Suprapubic skin (tissue), 4 donors: ENCODE measurements at regions not wholly inside any gene's neighbourhood (a gene's known extent, or its start where the extent isn't known, plus 50 kb on each side); places are given as distances from the start of the nearest gene placed in this dataset.

Source experiments
- DNase-seq, 2 donors: peaks; one replicate each; pipeline ENCODE4 v3.0.0-alpha.2; 2019; ENCODE audit warnings: low spot score in 2 of 2
- H3K27ac ChIP-seq: fragments of 200-600 bp; sonication (generic); one replicate; pipeline ENCODE4 v1.5.1; 2019
- H3K27me3 ChIP-seq: fragments of 200-600 bp; sonication (generic); one replicate; pipeline ENCODE4 v1.5.1; 2019
- H3K36me3 ChIP-seq: fragments of 200-600 bp; sonication (generic); one replicate; pipeline ENCODE4 v1.5.1; 2019
- H3K4me1 ChIP-seq: fragments of 200-600 bp; sonication (generic); one replicate; pipeline ENCODE4 v1.5.1; 2019
- H3K4me3 ChIP-seq: fragments of 200-600 bp; sonication (generic); one replicate; pipeline ENCODE4 v1.5.1; 2019; ENCODE audit warnings: mild to moderate bottlenecking
- H3K9me3 ChIP-seq: fragments of 200-600 bp; sonication (generic); one replicate; pipeline ENCODE4 v1.5.1; 2019
- EP300 ChIP-seq: sonication (generic); formaldehyde crosslinking; IDR thresholded peaks from one replicate; pipeline ENCODE4 v1.6.1; 2017; ENCODE audit warnings: antibody characterized with exemption
- POLR2A ChIP-seq, 2 donors: fragments of 450-650 bp; IDR thresholded peaks; one replicate each; pipeline ENCODE4 v1.6.1; 2017; ENCODE audit warnings: antibody characterized with exemption in 2 of 2, mild to moderate bottlenecking in 2 of 2, moderate library complexity in 2 of 2
- POLR2AphosphoS5 ChIP-seq, 3 donors: sonication (generic); formaldehyde crosslinking; IDR thresholded peaks; one replicate each; pipeline ENCODE4 v1.6.1; 2017; ENCODE audit warnings: antibody characterized with exemption in 3 of 3
- WGBS: methylation state at CpG from one replicate; pipeline ENCODE4 v1.1.5; 2018; 5-methylcytosine and 5-hydroxymethylcytosine counted together
- TF ChIP-seq, protein P1 (sequence below), 2 donors: fragments of 200-600 bp in 1 of 2; fragments of 450-650 bp in 1 of 2; sonication (generic) in 1 of 2; IDR thresholded peaks; one replicate each; pipeline ENCODE4 v1.5.1; 2016 to 2019; ENCODE audit warnings: antibody characterized with exemption in 2 of 2, mild to moderate bottlenecking in 1 of 2, moderate library complexity in 1 of 2

DNA sequence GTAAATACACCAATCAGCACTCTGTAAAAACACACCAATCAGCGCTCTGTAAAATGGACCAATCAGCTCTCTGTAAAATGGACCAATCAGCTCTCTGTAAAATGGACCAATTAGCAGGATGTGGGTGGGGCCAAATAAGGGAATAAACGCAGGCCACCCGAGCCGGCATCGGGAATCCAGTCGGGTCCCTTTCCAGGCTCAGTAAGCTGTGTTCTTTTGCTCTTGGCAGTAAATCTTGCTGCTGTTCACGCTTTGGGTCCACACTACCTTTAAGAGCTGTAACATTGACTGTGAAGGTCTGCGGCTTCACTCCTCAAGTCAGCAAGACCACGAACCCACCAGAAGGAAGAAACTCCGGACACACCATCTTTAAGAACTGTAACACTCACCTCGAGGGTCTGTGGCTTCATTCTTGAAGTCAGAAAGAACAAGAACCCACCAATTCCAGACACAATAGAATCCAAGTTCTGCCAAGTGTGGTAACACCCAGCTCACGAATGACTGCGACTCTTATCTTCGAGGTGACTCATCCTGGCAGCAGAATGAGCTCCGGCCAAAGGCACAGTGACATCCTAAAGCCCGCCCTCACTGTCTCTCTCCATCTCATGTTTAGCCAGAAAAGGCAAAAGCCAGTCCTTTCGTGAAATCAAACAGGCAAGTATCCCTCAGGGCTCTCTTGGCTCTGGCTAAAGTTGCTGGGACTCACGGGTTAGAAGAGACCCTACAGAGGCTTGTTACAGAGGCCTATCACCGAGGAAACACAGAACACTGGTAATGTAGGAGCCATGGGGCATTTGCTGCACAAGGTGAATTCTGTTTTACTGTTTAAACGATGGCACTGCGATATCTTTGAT lies 155.2 kb downstream of the FAM43A start:
- Histone ChIP-seq H3K4me3 (no peak overlapping the region), H3K27ac (no peak overlapping the region), H3K9me3 (no peaks in the 10 kb centered on the region), H3K4me1 (peaks cover 6% of the 10 kb centered on the region), H3K36me3 (no peaks in the 10 kb centered on the region), H3K27me3 (no peaks in the 10 kb centered on the region)
- WGBS = 72% methylated on average over 21 of the region's 21 CpGs
- no peak for TF ChIP-seq EP300
- no peak for TF ChIP-seq POLR2AphosphoS5 (IDR thresholded peaks at IDR 0.05)
- DNase-seq = no peak

DNA sequence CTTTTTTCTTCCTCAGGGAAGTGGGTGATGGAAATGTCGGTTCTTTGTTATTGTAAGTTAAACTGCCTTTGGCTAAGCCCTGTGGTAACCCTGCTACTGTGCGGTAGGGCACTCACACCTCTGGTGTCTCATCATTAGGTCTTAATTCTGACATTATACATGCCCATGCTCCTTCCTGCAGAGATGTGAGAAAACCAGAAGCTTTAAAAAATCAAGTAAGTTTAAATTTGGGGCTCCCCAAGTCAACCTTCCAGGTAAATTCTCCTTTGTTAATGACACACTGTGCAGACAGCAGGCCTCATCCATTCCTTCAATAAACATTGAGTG lies 155.8 kb downstream of the FAM43A start:
- TF ChIP-seq POLR2A (IDR thresholded peaks at IDR 0.05) = no peak
- no peak for TF ChIP-seq POLR2AphosphoS5 (IDR thresholded peaks at IDR 0.05)
- TF ChIP-seq, protein P1, sequence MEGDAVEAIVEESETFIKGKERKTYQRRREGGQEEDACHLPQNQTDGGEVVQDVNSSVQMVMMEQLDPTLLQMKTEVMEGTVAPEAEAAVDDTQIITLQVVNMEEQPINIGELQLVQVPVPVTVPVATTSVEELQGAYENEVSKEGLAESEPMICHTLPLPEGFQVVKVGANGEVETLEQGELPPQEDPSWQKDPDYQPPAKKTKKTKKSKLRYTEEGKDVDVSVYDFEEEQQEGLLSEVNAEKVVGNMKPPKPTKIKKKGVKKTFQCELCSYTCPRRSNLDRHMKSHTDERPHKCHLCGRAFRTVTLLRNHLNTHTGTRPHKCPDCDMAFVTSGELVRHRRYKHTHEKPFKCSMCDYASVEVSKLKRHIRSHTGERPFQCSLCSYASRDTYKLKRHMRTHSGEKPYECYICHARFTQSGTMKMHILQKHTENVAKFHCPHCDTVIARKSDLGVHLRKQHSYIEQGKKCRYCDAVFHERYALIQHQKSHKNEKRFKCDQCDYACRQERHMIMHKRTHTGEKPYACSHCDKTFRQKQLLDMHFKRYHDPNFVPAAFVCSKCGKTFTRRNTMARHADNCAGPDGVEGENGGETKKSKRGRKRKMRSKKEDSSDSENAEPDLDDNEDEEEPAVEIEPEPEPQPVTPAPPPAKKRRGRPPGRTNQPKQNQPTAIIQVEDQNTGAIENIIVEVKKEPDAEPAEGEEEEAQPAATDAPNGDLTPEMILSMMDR (IDR thresholded peaks at IDR 0.05) = no peak
- no peak for TF ChIP-seq EP300
- no peak overlapping the region for H3K4me3 ChIP-seq
- no peaks in the 10 kb centered on the region for H3K9me3 ChIP-seq
- DNase-seq = no peak
- WGBS = 77% methylated on average over 2 of the region's 2 CpGs
- no peaks in the 10 kb centered on the region for H3K36me3 ChIP-seq
- no peak overlapping the region for H3K27ac ChIP-seq
- H3K4me1 ChIP-seq = peaks cover 6% of the 10 kb centered on the region
- H3K27me3 ChIP-seq = no peaks in the 10 kb centered on the region

DNA sequence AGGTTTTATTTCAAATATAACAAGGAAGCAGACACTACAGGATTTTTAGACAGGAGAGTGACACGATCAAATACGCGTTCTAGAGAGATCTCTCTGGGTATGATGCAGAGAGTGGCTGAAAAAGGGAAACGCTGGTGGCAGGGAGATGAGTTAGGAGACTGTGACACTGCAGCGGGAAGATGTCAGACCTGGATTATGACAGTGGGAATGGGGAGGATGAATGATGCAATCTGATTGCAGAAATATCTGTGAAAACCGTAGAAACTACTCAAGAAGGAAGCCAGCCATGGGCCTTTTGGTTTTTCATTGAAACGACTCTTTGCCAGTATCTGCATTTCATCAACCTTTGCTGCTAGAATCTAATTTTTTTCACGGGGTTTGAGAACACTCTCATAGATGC lies 157.9 kb downstream of the FAM43A start:
- peaks cover 6% of the 10 kb centered on the region for H3K4me1 ChIP-seq
- 80% methylated on average over 8 of the region's 8 CpGs for whole genome bisulfite sequencing
- TF ChIP-seq POLR2A (IDR thresholded peaks at IDR 0.05) (no peak), POLR2AphosphoS5 (IDR thresholded peaks at IDR 0.05) (no peak), EP300 (no peak)
- TF ChIP-seq, protein P1 (IDR thresholded peaks at IDR 0.05) = no peak
- H3K9me3 ChIP-seq = no peaks in the 10 kb centered on the region
- no peak for DNase-seq
- no peaks in the 10 kb centered on the region for H3K36me3 ChIP-seq
- no peak overlapping the region for H3K27ac ChIP-seq
- no peaks in the 10 kb centered on the region for H3K27me3 ChIP-seq
- no peak overlapping the region for H3K4me3 ChIP-seq

DNA sequence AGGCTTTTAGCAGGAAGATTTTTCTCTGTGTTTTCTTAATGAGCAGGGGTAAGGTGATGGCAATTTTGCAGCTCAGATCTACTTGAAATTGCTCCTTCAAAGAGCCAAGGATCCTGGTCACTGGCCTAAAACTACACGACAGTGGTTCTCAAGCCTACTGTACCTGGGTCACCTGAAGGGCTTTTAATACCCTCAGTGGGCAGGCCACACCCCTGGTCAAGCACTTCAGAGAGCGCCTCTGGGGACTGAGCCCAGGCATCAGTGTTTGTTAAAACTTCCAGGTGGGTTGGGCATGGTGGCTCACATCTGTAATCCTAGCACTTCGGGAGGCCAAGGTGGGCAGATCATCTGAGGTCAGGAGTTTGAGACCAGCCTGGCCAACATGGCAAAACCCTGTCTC lies 158.4 kb downstream of the FAM43A start:
- H3K4me3 ChIP-seq = no peak overlapping the region
- no peak for DNase-seq

DNA sequence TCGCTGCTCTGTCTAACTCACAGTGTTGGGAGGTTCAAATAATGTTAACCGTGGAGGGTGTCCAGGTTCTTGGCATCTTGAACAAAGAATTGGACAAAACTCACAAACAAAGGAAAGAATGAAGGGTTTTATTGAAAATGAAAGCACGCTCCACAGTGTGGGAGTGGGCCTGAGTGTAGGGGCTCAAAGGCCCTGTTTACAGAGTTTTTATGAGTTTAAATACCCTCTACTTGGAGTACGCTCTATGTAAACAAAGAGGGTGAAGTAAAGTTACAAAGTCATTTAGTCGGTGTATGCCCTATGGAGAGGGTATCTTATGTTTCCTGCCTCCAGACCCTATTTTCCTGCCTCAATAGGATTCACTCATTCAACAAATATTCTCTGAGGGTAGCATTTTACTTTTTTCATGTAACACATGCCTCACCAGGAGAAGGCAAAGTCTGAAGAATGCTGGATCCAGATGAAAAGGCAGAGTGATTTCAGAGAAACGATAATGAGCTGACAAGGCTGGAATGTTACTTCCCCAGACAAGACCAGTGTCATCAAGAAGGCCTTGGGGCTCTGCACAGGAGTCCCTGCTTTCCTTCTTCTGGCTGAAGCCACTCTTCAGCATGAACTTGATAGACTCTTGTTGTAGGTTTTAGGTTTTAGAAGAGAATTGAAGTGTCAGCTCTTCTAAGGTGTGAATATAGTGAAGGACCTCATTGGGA lies 163.6 kb downstream of the FAM43A start:
- Histone ChIP-seq H3K27me3 (no peaks in the 10 kb centered on the region), H3K4me3 (no peak overlapping the region), H3K9me3 (no peaks in the 10 kb centered on the region), H3K4me1 (peaks cover under 1% of the 10 kb centered on the region), H3K36me3 (no peaks in the 10 kb centered on the region), H3K27ac (no peak overlapping the region)
- 92% methylated on average over 6 of the region's 6 CpGs for WGBS
- DNase-seq = no peak
- TF ChIP-seq EP300 (no peak), POLR2AphosphoS5 (IDR thresholded peaks at IDR 0.05) (no peak), POLR2A (IDR thresholded peaks at IDR 0.05) (no peak)
- TF ChIP-seq, protein P1 (IDR thresholded peaks at IDR 0.05) = no peak

More for the DNA sequence above, 158.4 kb downstream of the FAM43A start:
- H3K36me3 ChIP-seq = no peaks in the 10 kb centered on the region
- no peaks in the 10 kb centered on the region for H3K9me3 ChIP-seq
- no peaks in the 10 kb centered on the region for H3K27me3 ChIP-seq
- WGBS = 80% methylated on average over 3 of the region's 3 CpGs
- TF ChIP-seq POLR2A (IDR thresholded peaks at IDR 0.05) (no peak), POLR2AphosphoS5 (IDR thresholded peaks at IDR 0.05) (no peak), EP300 (no peak)
- TF ChIP-seq, protein P1 (IDR thresholded peaks at IDR 0.05) = no peak
- H3K4me1 ChIP-seq = peaks cover 6% of the 10 kb centered on the region
- no peak overlapping the region for H3K27ac ChIP-seq
